ENCODE measurements at regions not wholly inside any gene's neighbourhood (a gene's known extent, or its start where the extent isn't known, plus 50 kb on each side); places are given as distances from the start of the nearest gene placed in this dataset.

GRCh38 chr13:34583181-34583580 lies 358.9 kb upstream of the NBEA start:
- no peak for FAIRE-seq

- no peak for FAIRE-seq
These were observed 354.5 kb upstream of the NBEA start for GRCh38 chr13:34587576-34587975.

- FAIRE-seq, result no peak
These were observed 353.7 kb upstream of the NBEA start for GRCh38 chr13:34588362-34588761.

GRCh38 chr13:34589581-34589980 lies 352.5 kb upstream of the NBEA start:
- no peak for FAIRE-seq

GRCh38 chr13:34591129-34591528 lies 350.9 kb upstream of the NBEA start:
- no peak for FAIRE-seq

- no peak for FAIRE-seq
These were observed 350.1 kb upstream of the NBEA start for GRCh38 chr13:34591900-34592529.

GRCh38 chr13:34593658-34594057 lies 348.4 kb upstream of the NBEA start:
- no peak for FAIRE-seq

GRCh38 chr13:34594507-34594906 lies 347.6 kb upstream of the NBEA start:
- FAIRE-seq, result no peak

GRCh38 chr13:34608331-34608730 lies 333.7 kb upstream of the NBEA start:
- FAIRE-seq, result no peak

GRCh38 chr13:34611671-34612070 lies 330.4 kb upstream of the NBEA start:
- no peak for FAIRE-seq

- no peak for FAIRE-seq
These were observed 324.5 kb upstream of the NBEA start for GRCh38 chr13:34617473-34618083.

- FAIRE-seq, result no peak
These were observed 323.4 kb upstream of the NBEA start for GRCh38 chr13:34618654-34619053.

GRCh38 chr13:34619326-34619725 lies 322.7 kb upstream of the NBEA start:
- FAIRE-seq, result peak; percentile 36

- FAIRE-seq, result peak; percentile 71
These were observed 321.8 kb upstream of the NBEA start for GRCh38 chr13:34620074-34620850.

GRCh38 chr13:34620862-34621261 lies 321.2 kb upstream of the NBEA start:
- peak; percentile 78 for FAIRE-seq

GRCh38 chr13:34623331-34623730 lies 318.7 kb upstream of the NBEA start:
- FAIRE-seq, result no peak

GRCh38 chr13:34627509-34628208 lies 314.4 kb upstream of the NBEA start:
- no peak for FAIRE-seq

GRCh38 chr13:34628209-34628682 lies 313.8 kb upstream of the NBEA start:
- FAIRE-seq, result no peak

GRCh38 chr13:34634448-34634847 lies 307.6 kb upstream of the NBEA start:
- FAIRE-seq, result no peak

GRCh38 chr13:34637138-34637537 lies 304.9 kb upstream of the NBEA start:
- no peak for FAIRE-seq

GRCh38 chr13:34637636-34638035 lies 304.4 kb upstream of the NBEA start:
- FAIRE-seq, result no peak

- no peak for FAIRE-seq
These were observed 303.2 kb upstream of the NBEA start for GRCh38 chr13:34638897-34639296.
